Ishikawa (cell line): ENCODE measurements at regions not wholly inside any gene's neighbourhood (a gene's known extent, or its start where the extent isn't known, plus 50 kb on each side); places are given as distances from the start of the nearest gene placed in this dataset.

Experiments
- CEBPB ChIP-seq: IDR thresholded peaks from 2 replicates; pipeline ENCODE4 v1.6.1; 2012
- CREB1 ChIP-seq: IDR thresholded peaks from 2 replicates; pipeline ENCODE4 v1.6.1; 2012; ENCODE audit warnings: low read depth
- EGR1 ChIP-seq: IDR thresholded peaks from 2 replicates; pipeline ENCODE4 v1.6.1; 2012
- EP300 ChIP-seq: IDR thresholded peaks from 2 replicates; pipeline ENCODE4 v1.6.1; 2012; ENCODE audit warnings: borderline replicate concordance
- FOXM1 ChIP-seq: IDR thresholded peaks from 2 replicates; pipeline ENCODE4 v1.6.1; 2012; ENCODE audit warnings: low read depth, borderline replicate concordance
- NFIC ChIP-seq: IDR thresholded peaks from 2 replicates; pipeline ENCODE4 v1.6.1; 2012
- RAD21 ChIP-seq: IDR thresholded peaks from 2 replicates; pipeline ENCODE4 v1.6.1; 2012; ENCODE audit warnings: low read depth
- REST ChIP-seq: IDR thresholded peaks from 2 replicates; pipeline ENCODE4 v1.6.1; 2012; ENCODE audit warnings: low read depth, mild to moderate bottlenecking
- TAF1 ChIP-seq: IDR thresholded peaks from 2 replicates; pipeline ENCODE4 v1.6.1; 2012; ENCODE audit warnings: low read depth, mild to moderate bottlenecking
- TCF12 ChIP-seq: IDR thresholded peaks from 2 replicates; pipeline ENCODE4 v1.6.1; 2012; ENCODE audit warnings: low read depth
- TEAD4 ChIP-seq: IDR thresholded peaks from 2 replicates; pipeline ENCODE4 v1.6.1; 2012
- USF1 ChIP-seq: IDR thresholded peaks from 2 replicates; pipeline ENCODE4 v1.6.1; 2012
- YY1 ChIP-seq: IDR thresholded peaks from 2 replicates; pipeline ENCODE4 v1.6.1; 2012; ENCODE audit warnings: low read depth
- ZBTB7A ChIP-seq: IDR thresholded peaks from 2 replicates; pipeline ENCODE4 v1.6.1; 2012; ENCODE audit warnings: low read depth
- TF ChIP-seq, protein P1 (sequence below): IDR thresholded peaks from 2 replicates; pipeline ENCODE4 v1.6.1; 2012

DNA sequence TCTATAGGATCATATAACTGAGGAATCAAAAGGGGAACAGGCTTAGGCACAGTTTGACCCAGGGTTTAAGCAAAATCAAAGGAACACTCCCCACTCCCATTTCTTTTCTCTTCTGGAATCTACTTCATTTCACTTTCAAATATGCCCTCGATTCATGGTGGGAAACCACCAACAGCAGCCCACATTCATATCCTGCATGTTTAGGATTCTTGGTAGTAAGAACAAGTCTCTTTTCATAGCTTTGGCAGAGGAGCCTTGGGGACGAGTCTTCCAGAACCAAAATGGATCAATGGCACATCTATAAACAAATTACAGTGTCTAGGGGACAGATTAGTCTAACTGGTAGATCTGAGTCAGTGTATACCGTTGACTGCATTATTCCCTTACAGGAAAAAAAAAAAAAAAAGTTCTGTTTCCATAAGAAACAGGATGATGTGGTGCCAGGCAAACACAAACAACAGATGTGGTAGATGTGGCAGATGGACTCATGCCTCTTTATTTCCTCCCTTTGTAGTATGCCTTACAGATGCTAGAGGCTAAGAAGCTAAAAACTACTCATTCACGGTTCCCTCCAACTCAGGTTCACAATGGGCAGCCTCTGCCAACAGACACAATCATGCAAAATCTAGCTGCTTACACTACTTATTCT lies 578.3 kb upstream of the ADAMTS9 start:
- TF ChIP-seq, protein P1, sequence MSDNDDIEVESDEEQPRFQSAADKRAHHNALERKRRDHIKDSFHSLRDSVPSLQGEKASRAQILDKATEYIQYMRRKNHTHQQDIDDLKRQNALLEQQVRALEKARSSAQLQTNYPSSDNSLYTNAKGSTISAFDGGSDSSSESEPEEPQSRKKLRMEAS = no peak
- TF ChIP-seq TCF12 (no peak), EP300 (no peak), CEBPB (no peak), USF1 (no peak), TEAD4 (no peak), YY1 (no peak), TAF1 (no peak), EGR1 (no peak), CREB1 (no peak), REST (no peak)

DNA sequence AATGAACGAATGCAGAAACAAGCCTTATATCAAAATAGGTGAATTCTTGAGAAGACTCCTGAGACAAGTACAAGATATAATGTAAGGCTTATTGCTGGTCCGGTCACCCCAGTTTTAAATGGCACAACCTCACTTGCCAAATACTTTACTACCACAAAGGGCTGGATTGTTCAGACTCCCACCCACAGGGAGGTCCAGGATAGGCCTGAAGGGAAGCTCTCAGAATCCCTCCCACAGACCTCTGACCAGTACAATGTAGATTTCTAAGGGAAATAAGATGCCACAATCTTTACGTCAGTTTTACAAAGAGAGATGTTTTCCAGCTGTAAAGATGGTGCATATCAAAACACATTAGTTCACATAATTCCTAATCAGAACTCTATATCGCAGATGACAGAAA lies 577.7 kb upstream of the ADAMTS9 start:
- no peak for TF ChIP-seq ZBTB7A
- TF ChIP-seq, protein P1 = no peak
- no peak for TF ChIP-seq RAD21
- no peak for TF ChIP-seq CEBPB
- no peak for TF ChIP-seq YY1
- TF ChIP-seq TEAD4 = no peak
- no peak for TF ChIP-seq NFIC
- no peak for TF ChIP-seq FOXM1

DNA sequence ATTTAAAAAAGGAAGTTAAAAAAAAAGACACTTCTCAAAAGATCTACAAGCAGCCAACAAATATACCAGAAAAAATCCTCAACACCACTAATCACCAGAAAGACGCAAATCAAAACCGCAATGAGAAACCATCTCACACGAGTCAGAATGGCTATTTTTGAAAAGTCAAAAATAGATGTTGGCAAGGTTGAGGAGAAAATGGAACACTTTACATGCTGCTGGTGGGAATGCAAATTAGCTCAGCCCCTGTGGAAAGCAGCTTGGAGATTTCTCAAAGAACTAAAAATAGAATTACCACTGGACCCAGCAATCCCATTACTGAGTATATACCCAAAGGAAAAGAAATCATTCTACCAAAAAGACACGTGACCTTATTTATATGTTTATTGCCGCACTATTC lies 574.7 kb upstream of the ADAMTS9 start:
- no peak for TF ChIP-seq NFIC
- no peak for TF ChIP-seq ZBTB7A
- no peak for TF ChIP-seq RAD21
- no peak for TF ChIP-seq YY1
- no peak for TF ChIP-seq TEAD4
- TF ChIP-seq USF1 = no peak
- TF ChIP-seq, protein P1 = no peak
- no peak for TF ChIP-seq TAF1
- no peak for TF ChIP-seq CEBPB
- TF ChIP-seq CREB1 = no peak
- no peak for TF ChIP-seq REST
- no peak for TF ChIP-seq EGR1
- no peak for TF ChIP-seq EP300
- no peak for TF ChIP-seq FOXM1
- TF ChIP-seq TCF12 = no peak

- TF ChIP-seq EP300 (no peak), REST (no peak), USF1 (no peak), FOXM1 (no peak), YY1 (no peak), TEAD4 (no peak), CEBPB (no peak), TAF1 (no peak)
These were observed 572.1 kb upstream of the ADAMTS9 start for GRCh38 chr3:65259946-65260345.
